HG02938 (cell line): ENCODE measurements at regions not wholly inside any gene's neighbourhood (a gene's known extent, or its start where the extent isn't known, plus 50 kb on each side); places are given as distances from the start of the nearest gene placed in this dataset.
"Not testable (repeated sequence)": the region's sequence is repeated elsewhere in the genome, so short reads cannot be mapped to it uniquely, and the experiment has no call there.

Experiments
- ATAC-seq: cut with Tn5 transposase; IDR thresholded peaks from one replicate; pipeline ENCODE4 v1.9.1; 2021; ENCODE audit warnings: mild to moderate bottlenecking, moderate library complexity; ENCODE audit not compliant: unreplicated experiment

- no peak for ATAC-seq
Observed at GRCh38 chr3:140863580-140864009, 78.0 kb upstream of the SLC25A36 start.

- ATAC-seq, result no peak
Observed at GRCh38 chr3:140870351-140870750, 71.3 kb upstream of the SLC25A36 start.

DNA sequence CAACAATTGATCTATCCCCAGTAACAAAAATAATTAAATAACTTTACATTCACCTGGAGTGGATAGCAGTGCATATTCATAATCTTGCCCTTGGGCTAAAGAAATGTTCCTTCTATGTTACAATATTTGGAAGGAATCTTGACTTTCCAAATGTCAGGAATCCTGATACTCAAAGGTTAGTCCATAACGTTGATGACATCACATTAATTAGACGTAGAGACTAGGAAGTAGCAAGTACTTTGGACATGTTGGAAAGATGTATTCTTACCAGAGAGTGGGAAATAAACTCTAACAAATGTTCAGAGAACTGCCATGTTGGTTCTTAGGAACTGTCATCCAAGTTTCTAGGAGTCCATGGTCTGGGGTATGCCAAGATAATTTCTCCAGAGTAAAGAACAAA lies 70.6 kb upstream of the SLC25A36 start:
- ATAC-seq, result no peak

- ATAC-seq, result not testable (repeated sequence)
Observed at GRCh38 chr3:140872165-140872564, 69.5 kb upstream of the SLC25A36 start.

DNA sequence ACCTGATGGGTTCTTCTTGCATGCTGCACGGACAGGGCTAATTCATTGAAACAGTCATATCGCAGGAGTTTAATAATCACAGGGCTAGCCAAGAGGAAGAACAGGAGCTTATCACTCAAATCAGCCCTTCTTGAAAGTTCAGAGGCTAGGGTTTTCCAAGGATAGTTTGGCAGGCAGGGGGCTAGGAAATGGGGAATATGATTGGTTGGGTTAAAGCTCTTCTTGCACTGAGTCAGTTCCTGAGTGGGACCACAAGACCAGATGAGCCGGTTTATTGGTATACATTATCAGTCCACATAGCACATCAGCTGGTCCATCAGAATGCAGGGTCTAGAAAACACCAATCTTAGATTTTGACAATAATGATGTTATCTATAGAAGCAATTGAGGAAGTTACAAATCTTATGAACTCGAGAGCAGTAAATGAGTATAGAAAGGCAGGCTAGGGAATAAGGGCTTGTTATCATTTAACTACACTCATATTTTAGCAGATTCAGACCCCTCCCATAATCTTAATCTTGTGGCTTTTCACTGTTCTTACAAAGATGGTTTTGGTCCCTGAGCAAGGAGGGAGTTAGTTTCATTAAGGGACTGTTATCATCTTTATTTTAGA lies 58.1 kb upstream of the SLC25A36 start:
- ATAC-seq, result no peak

DNA sequence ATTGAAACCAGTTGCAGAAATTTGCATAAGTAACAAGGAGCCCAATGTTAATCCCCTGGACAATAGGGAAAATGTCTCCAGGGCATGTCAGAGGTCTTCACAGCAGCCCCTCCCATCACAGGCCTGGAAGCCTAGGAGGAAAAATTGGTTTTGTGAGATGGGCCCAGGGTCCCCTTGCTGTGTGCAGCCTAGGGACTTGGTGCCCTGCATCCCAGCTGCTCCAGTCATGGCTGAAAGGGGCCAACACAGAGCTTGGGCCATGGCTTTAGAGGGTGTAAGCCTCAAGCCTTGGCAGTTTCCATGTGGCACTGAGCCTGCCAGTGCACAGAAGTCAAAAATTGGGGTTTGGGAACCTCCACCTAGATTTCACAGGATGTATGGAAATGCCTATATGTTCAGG lies 55.9 kb upstream of the SLC25A36 start:
- ATAC-seq, result not testable (repeated sequence)
